ENCODE measurements at regions not wholly inside any gene's neighbourhood (a gene's known extent, or its start where the extent isn't known, plus 50 kb on each side); places are given as distances from the start of the nearest gene placed in this dataset.
A peak's percentile ranks its signal among the peaks of the same experiment; 100 is the strongest.

- no peak for DNase-seq (ENCODE audit: low read depth)
These were observed 51.2 kb downstream of the FOXL3 start for GRCh38 chr7:340979-341694.

DNA sequence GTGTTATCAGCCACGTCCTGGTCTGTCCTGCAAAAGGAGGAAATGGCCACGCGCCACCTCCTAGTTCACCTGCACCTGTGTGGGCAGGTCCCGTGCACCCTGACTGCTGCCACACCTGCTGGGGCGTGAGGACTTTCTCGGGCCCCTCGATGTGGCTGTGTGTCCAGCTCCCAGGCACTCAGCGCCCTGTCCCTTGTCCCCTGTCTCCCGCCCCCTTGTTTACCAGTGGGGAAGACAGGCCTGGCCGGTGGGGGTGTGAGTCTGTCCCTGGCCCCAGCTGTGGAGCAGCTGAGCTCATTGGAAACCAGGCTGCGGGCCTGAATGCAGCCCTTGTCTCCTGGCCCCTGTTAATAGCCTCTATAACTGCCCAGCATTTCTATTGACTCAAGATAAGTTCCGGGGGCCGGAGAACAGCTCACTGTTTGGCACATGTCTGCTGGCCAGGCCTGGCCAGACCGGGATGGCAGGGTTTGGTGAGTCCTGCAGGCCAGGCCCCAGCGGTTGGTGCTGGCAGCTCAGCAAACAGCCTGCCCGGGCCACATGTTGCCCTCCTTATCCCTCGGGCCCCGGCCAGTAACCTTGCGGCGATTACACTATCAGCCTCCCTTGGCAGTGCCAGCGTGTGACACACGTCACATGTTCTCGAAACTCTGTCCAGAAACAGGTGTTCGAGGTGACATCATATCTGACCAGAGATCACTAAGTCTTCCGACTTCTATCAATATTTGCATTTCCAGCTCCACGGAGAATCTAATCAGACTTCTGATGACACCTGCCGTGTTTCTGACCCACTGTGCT lies 52.1 kb downstream of the FOXL3 start:
- DNase-seq (ENCODE audit: low read depth): no peak

DNA sequence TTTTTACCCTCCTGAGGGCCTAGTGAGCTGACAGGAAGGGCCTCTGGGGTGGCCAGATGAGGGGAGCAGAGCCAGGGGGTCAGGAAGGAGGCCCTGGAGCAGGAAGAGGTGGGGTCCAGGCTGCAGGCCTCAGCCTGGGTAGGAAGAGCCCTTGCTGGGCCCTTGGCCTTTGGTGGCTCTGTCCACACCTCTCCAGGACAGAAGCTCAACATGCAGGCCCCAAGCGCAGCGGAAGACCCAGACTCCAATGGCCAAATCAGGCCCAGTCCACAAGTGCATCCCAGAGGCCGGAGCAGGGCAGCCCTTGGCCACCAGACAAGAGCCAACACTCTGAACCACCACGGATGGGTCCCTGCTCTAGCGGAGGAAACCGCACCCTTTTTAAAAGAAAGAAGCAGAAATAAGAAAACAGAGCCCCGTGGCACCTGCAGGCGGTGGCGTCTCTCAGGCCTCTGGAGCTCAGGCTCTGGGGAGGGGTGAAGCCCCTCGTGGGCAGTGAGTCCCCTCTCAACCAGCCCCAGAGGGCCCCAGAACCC lies 52.8 kb downstream of the FOXL3 start:
- no peak for DNase-seq (ENCODE audit: low read depth)

DNA sequence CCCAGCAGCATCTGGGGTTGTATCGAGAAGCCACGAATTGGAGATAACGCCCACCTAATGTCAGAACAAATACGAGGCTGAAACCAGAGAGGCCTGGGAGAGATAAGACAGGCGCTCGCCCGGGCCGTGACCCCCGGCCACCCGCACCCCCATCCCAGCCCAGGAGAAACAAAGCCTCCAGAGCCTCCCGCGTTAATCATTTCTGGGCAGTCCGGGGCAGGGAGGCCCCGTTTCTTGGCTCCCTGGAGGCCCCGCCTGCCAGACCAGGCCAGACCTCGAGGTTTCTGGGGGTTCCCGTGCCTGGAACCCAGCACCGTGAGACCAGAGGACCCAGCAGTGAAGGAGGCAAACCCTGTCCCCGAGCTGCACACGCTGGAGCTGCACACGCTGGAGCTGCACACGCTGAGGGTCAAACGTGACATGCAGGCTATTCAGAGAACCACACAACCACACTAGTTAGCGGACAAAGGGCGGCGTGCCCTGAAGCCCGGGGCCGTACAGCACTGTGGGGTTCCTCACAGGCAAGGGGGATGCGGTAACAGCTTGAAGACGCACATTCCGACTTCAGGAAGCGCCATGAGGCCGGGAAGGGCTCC lies 53.4 kb downstream of the FOXL3 start:
- DNase-seq (ENCODE audit: low read depth): no peak

GRCh38 chr7:343864-344607 lies 54.1 kb downstream of the FOXL3 start:
- no peak for DNase-seq (ENCODE audit: low read depth)

DNA sequence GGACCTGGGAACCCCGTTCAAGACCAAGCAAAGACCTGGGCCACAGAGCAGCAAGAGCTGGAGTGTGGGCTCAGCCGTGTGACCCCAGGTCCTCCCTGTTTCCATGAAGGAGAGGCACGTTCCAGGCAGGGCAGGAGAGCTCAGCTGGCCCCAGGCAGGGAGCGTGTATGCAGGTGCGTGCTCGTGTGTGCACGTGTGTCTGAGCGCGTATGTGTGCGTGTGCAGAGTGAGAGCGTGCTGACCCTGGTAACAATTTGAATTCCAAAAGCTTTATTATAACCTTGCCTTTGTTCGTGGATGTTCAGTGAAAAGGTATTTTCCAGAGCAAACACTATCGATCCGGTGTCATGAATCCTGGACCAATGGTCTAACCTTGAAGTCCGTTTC lies 54.6 kb downstream of the FOXL3 start:
- DNase-seq (ENCODE audit: low read depth): no peak

GRCh38 chr7:346116-346898 lies 56.3 kb downstream of the FOXL3 start:
- DNase-seq (ENCODE audit: low read depth): no peak

DNA sequence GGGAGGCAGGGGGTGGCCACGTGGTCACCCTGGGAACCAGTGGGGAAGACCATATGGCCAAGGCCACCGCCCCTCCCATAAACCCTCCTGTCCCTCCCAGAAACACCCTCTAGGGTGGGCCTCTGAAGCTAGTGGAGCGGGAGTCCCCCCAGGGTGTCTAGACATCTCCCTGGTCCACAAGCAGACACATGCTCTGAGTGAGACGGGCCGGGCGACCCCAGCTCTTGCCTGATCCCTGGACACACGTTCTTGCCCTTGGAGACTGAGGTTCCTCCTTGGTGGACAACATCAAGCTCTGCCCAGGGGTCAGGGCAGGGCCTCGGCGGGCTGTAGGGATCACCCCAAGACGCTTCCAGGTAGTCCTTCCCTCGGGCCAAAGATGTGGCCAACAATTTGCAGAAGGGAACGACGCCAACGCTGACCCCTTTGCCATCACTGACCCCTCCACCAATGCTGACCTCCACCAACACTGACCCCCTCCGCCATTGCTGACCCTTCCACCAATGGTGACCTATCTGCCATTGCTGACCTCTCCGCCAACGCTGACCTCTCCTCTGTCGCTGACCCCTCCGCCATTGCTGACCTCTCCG lies 57.1 kb downstream of the FOXL3 start:
- no peak for DNase-seq (ENCODE audit: low read depth)

DNA sequence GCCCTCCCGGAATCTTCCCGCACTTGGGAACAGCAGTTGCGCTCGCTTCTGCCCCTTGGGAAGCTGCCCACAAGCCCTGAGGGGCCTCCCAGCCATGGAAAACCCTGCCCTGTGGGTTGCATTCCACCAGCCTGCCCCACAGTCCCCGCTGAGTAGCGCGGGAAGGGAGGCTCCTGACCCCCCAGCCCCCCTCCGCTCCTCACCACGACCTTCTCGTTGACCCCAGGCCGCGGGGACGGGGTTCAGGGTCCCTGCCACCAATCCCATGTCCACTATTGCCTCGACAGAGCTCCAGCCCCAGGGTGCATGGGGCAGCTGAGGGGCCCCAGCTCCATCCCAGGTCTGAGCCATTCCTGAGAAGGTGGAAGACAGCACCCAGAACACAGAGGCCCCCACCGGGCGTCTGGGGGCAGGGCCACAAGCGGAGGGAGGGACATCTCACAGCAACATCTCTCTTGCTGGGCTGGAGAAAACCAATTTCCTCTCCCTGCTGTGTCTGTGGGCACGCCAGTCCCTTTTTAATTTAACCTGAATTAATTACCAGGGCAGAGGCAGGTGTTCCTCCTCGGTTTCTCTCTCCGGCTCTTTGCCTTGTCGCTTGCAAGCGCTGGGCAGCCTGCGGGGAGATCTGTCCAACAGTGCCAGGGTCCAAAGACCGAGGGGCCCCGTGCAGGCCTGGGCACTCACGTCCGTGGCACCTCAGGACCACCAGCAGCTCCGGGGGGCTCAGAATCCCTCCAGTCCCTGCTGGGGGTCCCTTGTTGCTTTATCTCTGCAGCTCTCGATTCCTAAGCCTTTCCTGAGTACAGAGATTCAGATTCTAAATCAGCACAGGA lies 57.9 kb downstream of the FOXL3 start:
- no peak for DNase-seq (ENCODE audit: low read depth)

- DNase-seq (ENCODE audit: low read depth): no peak
These were observed 58.5 kb downstream of the FOXL3 start for GRCh38 chr7:348480-348844.

GRCh38 chr7:348962-349743 lies 59.2 kb downstream of the FOXL3 start:
- DNase-seq (ENCODE audit: low read depth): no peak

DNA sequence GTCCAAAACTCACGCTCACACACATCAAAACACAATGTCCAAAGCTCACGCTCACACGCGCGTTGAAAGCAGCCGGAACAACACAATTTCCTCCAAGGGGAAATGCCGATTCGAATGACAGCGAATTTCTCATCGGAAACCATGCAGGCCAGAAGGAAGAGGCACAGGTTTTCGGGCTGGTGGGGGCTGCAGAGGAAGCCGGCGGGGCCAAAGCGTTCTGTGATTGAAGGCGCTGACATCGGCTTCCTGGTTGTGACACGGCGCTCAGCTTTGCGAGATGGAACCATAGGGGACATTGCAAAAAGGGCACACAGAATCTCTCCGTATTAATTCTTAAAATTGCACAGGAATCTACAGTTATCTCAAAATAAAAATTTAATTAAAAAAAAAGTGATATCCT lies 61.3 kb downstream of the FOXL3 start:
- no peak for DNase-seq (ENCODE audit: low read depth)

DNA sequence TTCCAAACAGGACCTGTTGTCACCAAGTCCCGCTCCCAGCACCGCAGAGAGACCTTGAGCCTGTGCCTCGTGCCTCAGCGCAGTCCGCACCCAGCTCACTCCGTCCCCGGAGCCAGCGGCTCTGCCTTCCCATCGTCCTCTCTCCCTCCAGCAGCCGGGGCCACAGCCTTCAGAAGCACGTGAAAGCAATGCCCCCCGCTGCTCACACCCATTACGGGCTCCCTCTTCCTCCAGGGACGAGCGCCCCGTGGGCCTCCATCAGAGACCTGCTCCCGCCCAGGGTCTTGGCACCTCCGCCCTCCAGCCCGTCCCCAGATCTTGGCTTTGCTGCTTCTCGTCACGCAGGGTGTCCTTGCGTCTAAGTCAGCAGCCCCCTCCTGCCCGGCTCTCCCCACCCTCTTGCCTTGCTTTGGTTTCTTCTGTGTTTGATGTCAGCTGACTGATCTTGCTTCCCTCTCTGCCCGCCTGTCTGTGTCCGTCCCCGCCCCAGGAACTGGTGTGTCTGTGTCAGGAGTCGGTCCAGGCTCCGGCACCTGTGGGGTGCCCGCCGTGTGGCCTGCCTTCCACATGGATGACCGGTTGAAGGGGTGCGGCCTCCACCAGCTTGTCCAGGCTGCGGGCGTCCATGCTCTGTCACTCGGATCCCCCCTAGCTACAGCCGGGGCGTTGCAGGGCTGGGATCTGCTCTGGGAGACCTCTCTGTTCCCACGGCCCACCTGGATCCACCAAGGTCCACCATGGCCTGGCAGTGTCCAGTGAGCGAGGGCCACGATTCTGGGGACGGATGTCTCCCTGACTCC lies 61.9 kb downstream of the FOXL3 start:
- DNase-seq (ENCODE audit: low read depth): no peak

DNA sequence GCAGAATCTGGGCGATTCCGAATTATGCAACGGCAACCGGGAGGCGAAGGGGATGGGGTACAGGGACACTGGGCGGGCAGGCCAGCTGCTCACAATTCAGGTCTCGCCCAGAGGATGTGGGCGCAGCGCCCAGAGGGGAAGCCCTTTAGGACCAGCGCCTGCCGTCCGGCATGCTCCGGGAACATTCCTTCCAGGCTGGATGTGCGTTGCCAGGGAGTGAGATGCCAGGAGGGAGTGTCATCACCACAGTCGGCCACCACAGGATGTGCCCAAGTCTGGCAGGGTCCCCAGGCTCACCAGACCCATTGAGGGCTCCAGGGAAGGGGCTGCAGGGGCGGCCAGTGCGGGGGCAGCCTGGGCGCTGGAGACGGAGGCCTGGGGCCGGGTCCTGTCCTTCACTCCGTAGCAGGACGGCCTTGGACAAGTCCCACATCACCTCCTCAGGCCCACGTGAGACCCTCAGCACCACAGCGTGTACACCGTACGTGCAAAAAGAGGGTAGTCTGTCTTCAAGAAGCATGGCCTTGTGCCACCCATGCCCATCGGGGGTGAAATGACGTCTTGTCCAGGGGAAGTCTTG lies 63.9 kb downstream of the FOXL3 start:
- peak; percentile 5 for DNase-seq (ENCODE audit: low read depth)

DNA sequence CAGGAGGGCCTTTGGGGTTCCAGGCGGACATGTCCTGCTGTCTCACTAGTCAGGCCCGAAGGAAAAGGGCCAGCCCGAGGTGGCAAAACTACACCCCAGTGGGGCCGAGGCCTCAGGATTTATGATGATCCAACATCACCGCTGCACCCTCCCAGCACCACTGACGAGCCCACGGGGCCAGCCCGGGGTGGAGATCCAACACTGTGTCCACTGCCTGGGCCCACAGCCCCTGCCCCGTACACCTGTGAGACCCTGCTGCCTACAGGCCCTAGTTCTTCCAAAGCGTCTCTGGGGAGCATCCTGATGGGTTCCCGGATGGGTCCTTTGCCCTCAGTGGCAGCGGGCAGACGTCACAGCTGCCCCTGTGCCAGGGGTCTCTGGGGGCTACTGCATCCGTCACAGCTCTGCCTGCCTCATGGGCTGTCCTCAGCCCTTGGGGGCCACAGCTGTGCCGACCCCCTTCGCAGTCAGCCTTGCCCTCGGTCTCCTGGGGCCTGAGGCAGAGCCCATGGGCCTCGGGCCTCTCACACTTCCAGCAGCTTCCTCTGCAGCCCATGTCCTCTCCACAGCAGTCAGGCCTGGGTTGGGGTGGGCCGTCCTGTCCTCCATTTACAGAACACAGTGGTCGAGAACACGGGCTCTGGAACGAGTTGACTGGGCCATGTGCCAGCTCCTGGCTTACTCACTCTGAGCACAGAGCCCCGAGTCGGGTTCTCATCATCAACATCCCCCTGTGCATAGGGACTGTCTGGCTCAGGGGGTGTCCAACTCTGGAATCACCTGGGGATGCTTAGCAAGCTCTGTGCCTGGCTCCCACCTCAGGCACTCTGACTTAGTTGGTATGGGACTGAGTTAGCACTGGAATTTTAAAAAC lies 64.9 kb downstream of the FOXL3 start:
- DNase-seq (ENCODE audit: low read depth): no peak

DNA sequence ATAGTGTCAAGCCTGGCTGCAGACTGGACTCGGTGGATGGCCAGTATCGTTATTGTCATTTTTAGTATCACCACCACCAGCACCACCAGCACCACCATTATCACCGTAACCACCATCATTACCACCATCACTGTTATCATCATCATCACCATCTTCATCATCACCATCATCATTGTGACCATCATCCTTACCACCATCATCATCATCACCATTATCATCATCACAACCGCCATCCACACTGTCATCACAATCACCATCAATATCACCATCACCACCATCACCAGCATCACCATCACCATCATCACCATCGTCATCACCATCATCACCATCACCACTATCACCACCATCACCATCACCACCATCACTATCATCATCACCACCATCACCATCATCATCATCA lies 65.6 kb downstream of the FOXL3 start:
- DNase-seq (ENCODE audit: low read depth): no peak

DNA sequence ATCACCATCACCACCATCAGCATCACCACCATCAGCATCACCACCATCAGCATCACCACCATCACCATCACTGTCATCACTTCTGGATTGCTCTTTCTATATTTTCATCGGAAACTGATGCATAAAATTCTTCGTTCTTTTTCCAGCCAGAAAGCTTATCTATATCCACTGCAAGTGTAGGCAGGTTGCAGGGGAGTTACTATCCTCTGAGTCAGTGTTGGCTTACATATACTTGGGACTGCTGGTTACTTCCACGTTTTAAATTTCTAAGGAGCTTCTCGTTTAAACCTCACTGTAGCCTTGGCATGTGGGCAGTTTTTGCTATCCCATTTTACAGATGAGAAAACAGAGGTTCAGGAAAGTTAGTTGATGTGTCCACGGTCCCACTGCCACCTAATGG lies 66.1 kb downstream of the FOXL3 start:
- DNase-seq (ENCODE audit: low read depth): no peak
